Smooth muscle cell (in vitro differentiated cells): ENCODE measurements at regions not wholly inside any gene's neighbourhood (a gene's known extent, or its start where the extent isn't known, plus 50 kb on each side); places are given as distances from the start of the nearest gene placed in this dataset.

Source experiments
- DNase-seq: peaks from one replicate; lab custom pipeline; 2025; ENCODE audit not compliant: unreplicated experiment; lab: John Stamatoyannopoulos, UW
- H2AFZ ChIP-seq: fragments of 200-600 bp; sonication (generic); 2 replicates; pipeline ENCODE4 v1.6.0; 2016; ENCODE audit warnings: antibody characterized with exemption, low read depth, mild to moderate bottlenecking
- H3F3A ChIP-seq: fragments of 200-600 bp; sonication (generic); 2 replicates; pipeline ENCODE4 v1.6.0; 2017; ENCODE audit warnings: antibody characterized with exemption, low read depth
- H3K27ac ChIP-seq: fragments of 200-600 bp; sonication (generic); 2 replicates; pipeline ENCODE4 v1.5.1; 2016; ENCODE audit warnings: low read depth, mild to moderate bottlenecking
- H3K27me3 ChIP-seq: fragments of 200-600 bp; sonication (generic); 2 replicates; pipeline ENCODE4 v1.6.1; 2016; ENCODE audit warnings: low read depth, mild to moderate bottlenecking
- H3K36me3 ChIP-seq: fragments of 200-600 bp; sonication (generic); 2 replicates; pipeline ENCODE4 v1.5.1; 2016; ENCODE audit warnings: low read depth
- H3K4me1 ChIP-seq: fragments of 200-600 bp; sonication (generic); 2 replicates; pipeline ENCODE4 v1.5.1; 2016; ENCODE audit warnings: low read depth
- H3K4me2 ChIP-seq: fragments of 200-600 bp; sonication (generic); 2 replicates; pipeline ENCODE4 v1.6.0; 2016; ENCODE audit warnings: mild to moderate bottlenecking
- H3K4me3 ChIP-seq: fragments of 200-600 bp; sonication (generic); 2 replicates; pipeline ENCODE4 v1.5.1; 2016; ENCODE audit warnings: mild to moderate bottlenecking
- H3K79me2 ChIP-seq: fragments of 200-600 bp; sonication (generic); 2 replicates; pipeline ENCODE4 v1.6.0; 2016; ENCODE audit warnings: low read depth, mild to moderate bottlenecking
- H3K9ac ChIP-seq: fragments of 200-600 bp; sonication (generic); 2 replicates; pipeline ENCODE4 v1.6.0; 2016; ENCODE audit warnings: low read depth
- H3K9me3 ChIP-seq: fragments of 200-600 bp; sonication (generic); replicated peaks from 2 replicates; pipeline ENCODE4 v1.5.1; 2016; ENCODE audit warnings: low read depth
- H4K20me1 ChIP-seq: fragments of 200-600 bp; sonication (generic); 2 replicates; pipeline ENCODE4 v1.6.0; 2016; ENCODE audit warnings: low read depth
- CTCF ChIP-seq: fragments of 200-600 bp; sonication (generic); IDR thresholded peaks from 2 replicates; pipeline ENCODE4 v1.5.1; 2017; ENCODE audit warnings: borderline replicate concordance, mild to moderate bottlenecking, antibody characterized with exemption; ENCODE audit not compliant: insufficient read depth, poor library complexity, severe bottlenecking
- WGBS: methylation state at CpG from one replicate; pipeline ENCODE4 v1.1.7; 2016; ENCODE audit warnings: low lambda C conversion rate; 5-methylcytosine and 5-hydroxymethylcytosine counted together

GRCh38 chr6:106897580-106897979 is 76.9 kb downstream of the CD24 start:
- no peak for TF ChIP-seq CTCF
- no peak overlapping the region for H3K27ac ChIP-seq
- no peaks in the 10 kb centered on the region for H3K4me1 ChIP-seq

GRCh38 chr6:106895703-106896040 is 78.9 kb downstream of the CD24 start:
- H3K27ac ChIP-seq = no peak overlapping the region
- no peaks in the 10 kb centered on the region for H3K79me2 ChIP-seq
- no peak overlapping the region for H3K4me3 ChIP-seq
- no peaks in the 10 kb centered on the region for H3K4me1 ChIP-seq
- H3K9ac ChIP-seq = no peak overlapping the region
- no peaks in the 10 kb centered on the region for H3F3A ChIP-seq
- no peaks in the 10 kb centered on the region for H4K20me1 ChIP-seq
- WGBS = 68% methylated on average over 5 of the region's 5 CpGs
- no peak overlapping the region for H3K4me2 ChIP-seq
- no peak for TF ChIP-seq CTCF
- no peaks in the 10 kb centered on the region for H3K9me3 ChIP-seq
- no peaks in the 10 kb centered on the region for H3K36me3 ChIP-seq
- no peak for DNase-seq
- no peaks in the 10 kb centered on the region for H3K27me3 ChIP-seq
- H2AFZ ChIP-seq = no peak overlapping the region

More at GRCh38 chr6:106897580-106897979, 76.9 kb downstream of the CD24 start:
- H3K9me3 ChIP-seq = no peaks in the 10 kb centered on the region
- DNase-seq = no peak
- H3K9ac ChIP-seq = no peak overlapping the region
- H4K20me1 ChIP-seq = no peaks in the 10 kb centered on the region
- no peak overlapping the region for H2AFZ ChIP-seq
- no peak overlapping the region for H3K4me3 ChIP-seq
- no peaks in the 10 kb centered on the region for H3K36me3 ChIP-seq
- no peaks in the 10 kb centered on the region for H3K27me3 ChIP-seq
- H3K4me2 ChIP-seq = no peak overlapping the region
- H3F3A ChIP-seq = no peaks in the 10 kb centered on the region
- H3K79me2 ChIP-seq = no peaks in the 10 kb centered on the region
- 94% methylated on average over 5 of the region's 5 CpGs for WGBS

- 84% methylated on average over 6 of the region's 6 CpGs for WGBS
- H3K9me3 ChIP-seq = no peaks in the 10 kb centered on the region
- no peaks in the 10 kb centered on the region for H3K27me3 ChIP-seq
- no peak overlapping the region for H3K4me2 ChIP-seq
- no peak overlapping the region for H3K9ac ChIP-seq
- no peaks in the 10 kb centered on the region for H3K4me1 ChIP-seq
- H3K27ac ChIP-seq = peak overlapping the region; percentile 42
- no peaks in the 10 kb centered on the region for H3K36me3 ChIP-seq
- no peaks in the 10 kb centered on the region for H3F3A ChIP-seq
- H4K20me1 ChIP-seq = no peaks in the 10 kb centered on the region
- no peak for TF ChIP-seq CTCF
- no peak overlapping the region for H3K4me3 ChIP-seq
- H3K79me2 ChIP-seq = no peaks in the 10 kb centered on the region
- no peak for DNase-seq
- no peak overlapping the region for H2AFZ ChIP-seq
Observed at GRCh38 chr6:106894978-106895702, 79.4 kb downstream of the CD24 start.

- Histone ChIP-seq H3K27ac (no peak overlapping the region), H3K4me3 (no peak overlapping the region), H3F3A (no peaks in the 10 kb centered on the region), H3K9me3 (no peaks in the 10 kb centered on the region), H4K20me1 (no peaks in the 10 kb centered on the region), H3K79me2 (no peaks in the 10 kb centered on the region), H3K4me2 (no peak overlapping the region), H3K27me3 (no peaks in the 10 kb centered on the region), H3K4me1 (peaks cover 12% of the 10 kb centered on the region), H3K36me3 (no peaks in the 10 kb centered on the region), H2AFZ (no peak overlapping the region), H3K9ac (no peak overlapping the region)
- WGBS = 99% methylated on average over 5 of the region's 5 CpGs
- DNase-seq = no peak
- TF ChIP-seq CTCF = no peak
Observed at GRCh38 chr6:106892186-106892585, 82.3 kb downstream of the CD24 start.
